CD14-positive monocyte (primary cell): ENCODE measurements at regions not wholly inside any gene's neighbourhood (a gene's known extent, or its start where the extent isn't known, plus 50 kb on each side); places are given as distances from the start of the nearest gene placed in this dataset.

Experiments used
- DNase-seq, 3 donors: peaks; one replicate each; pipeline ENCODE4 v3.0.0-alpha.2; 2011 to 2022
- H2AFZ ChIP-seq: 2 replicates; pipeline ENCODE4 v1.6.0; 2012; ENCODE audit warnings: mild to moderate bottlenecking, low read depth, low read length, inconsistent platforms; ENCODE audit not compliant: insufficient read depth, poor library complexity, severe bottlenecking
- H3K27ac ChIP-seq, 2 donors: 1 replicate in 1 of 2; 2 replicates in 1 of 2; pipeline ENCODE4 v1.5.1; 2012 to 2013; ENCODE audit warnings: low read length in 2 of 2, control low read depth in 1 of 2, inconsistent platforms in 1 of 2, low read depth in 1 of 2, mild to moderate bottlenecking in 1 of 2
- H3K27me3 ChIP-seq, 2 donors: one replicate each; pipeline versions ENCODE4 v1.6.0 to v1.6.1; 2011 to 2013; ENCODE audit warnings: low read length in 2 of 2; ENCODE audit not compliant: control insufficient read depth in 2 of 2, insufficient read depth in 2 of 2
- H3K36me3 ChIP-seq, 2 donors: replicated peaks in 1 of 2; 1 replicate in 1 of 2; 2 replicates in 1 of 2; pipeline versions ENCODE4 v1.5.1 to v1.6.1; 2012 to 2013; ENCODE audit warnings: low read length in 2 of 2, control low read depth in 1 of 2, inconsistent platforms in 1 of 2, mild to moderate bottlenecking in 1 of 2; ENCODE audit not compliant: insufficient read depth in 2 of 2, control insufficient read depth in 1 of 2
- H3K4me1 ChIP-seq, 2 donors: 1 replicate in 1 of 2; 2 replicates in 1 of 2; pipeline versions ENCODE4 v1.5.1 to v1.6.1; 2012 to 2013; ENCODE audit warnings: low read length in 2 of 2, control low read depth in 1 of 2, inconsistent platforms in 1 of 2, mild to moderate bottlenecking in 1 of 2, moderate library complexity in 1 of 2; ENCODE audit not compliant: insufficient read depth in 2 of 2, control insufficient read depth in 1 of 2
- H3K4me2 ChIP-seq: replicated peaks from 2 replicates; pipeline ENCODE3; 2012; ENCODE audit warnings: low read length, moderate library complexity, mild to moderate bottlenecking; ENCODE audit not compliant: poor library complexity, severe bottlenecking; ENCODE audit errors: extremely low read depth
- H3K4me3 ChIP-seq, 3 experiments: fragments of 200-600 bp in 1 of 3; sonication (generic) in 1 of 3; replicated peaks in 1 of 3; 1 replicate in 2 of 3; 2 replicates in 1 of 3; pipeline ENCODE4 v1.5.1; 2011 to 2013; ENCODE audit warnings: low read length in 3 of 3, mild to moderate bottlenecking in 3 of 3, control low read depth in 2 of 3, low read depth in 2 of 3, inconsistent platforms in 1 of 3, moderate library complexity in 1 of 3
- H3K79me2 ChIP-seq: 2 replicates; pipeline ENCODE4 v1.6.0; 2012; ENCODE audit warnings: mild to moderate bottlenecking, control low read depth, inconsistent platforms, low read length, moderate library complexity; ENCODE audit not compliant: insufficient read depth
- H3K9ac ChIP-seq: 2 replicates; pipeline ENCODE4 v1.6.0; 2017; ENCODE audit warnings: low read length, mild to moderate bottlenecking; ENCODE audit not compliant: insufficient read depth, poor library complexity, severe bottlenecking
- H3K9me3 ChIP-seq, 2 donors: replicated peaks in 1 of 2; 1 replicate in 1 of 2; 2 replicates in 1 of 2; pipeline versions ENCODE4 v1.5.1 to v1.6.1; 2012 to 2013; ENCODE audit warnings: low read length in 2 of 2, control low read depth in 1 of 2; ENCODE audit not compliant: control insufficient read depth in 1 of 2, insufficient read depth in 1 of 2
- H4K20me1 ChIP-seq: 2 replicates; pipeline ENCODE4 v1.6.0; 2012; ENCODE audit warnings: mild to moderate bottlenecking, low read length, control low read depth, moderate library complexity; ENCODE audit not compliant: insufficient read depth
- H3K27ac Mint-ChIP-seq, 7 donors: one replicate each; pipeline ENCODE4 v1.8.0; 2020; ENCODE audit warnings: mild to moderate bottlenecking in 7 of 7, mixed read lengths in 7 of 7, moderate library complexity in 6 of 7, inconsistent platforms in 2 of 7
- H3K27me3 Mint-ChIP-seq, 3 donors: one replicate each; pipeline ENCODE4 v1.8.0; 2021 to 2022; ENCODE audit warnings: low read depth in 3 of 3, mild to moderate bottlenecking in 3 of 3, mixed read lengths in 3 of 3, moderate library complexity in 3 of 3, inconsistent platforms in 1 of 3
- H3K36me3 Mint-ChIP-seq, 2 donors: one replicate each; pipeline ENCODE4 v1.8.0; 2020; ENCODE audit warnings: mixed read lengths in 2 of 2, inconsistent platforms in 1 of 2, mild to moderate bottlenecking in 1 of 2
- H3K4me1 Mint-ChIP-seq: one replicate; pipeline ENCODE4 v1.8.0; 2020; ENCODE audit warnings: mild to moderate bottlenecking, mixed read lengths
- H3K4me3 Mint-ChIP-seq, 2 donors: one replicate each; pipeline ENCODE4 v1.8.0; 2020; ENCODE audit warnings: mild to moderate bottlenecking in 2 of 2, mixed read lengths in 2 of 2, moderate library complexity in 1 of 2
- H3K9me3 Mint-ChIP-seq, 7 donors: one replicate each; pipeline ENCODE4 v1.8.0; 2020 to 2022; ENCODE audit warnings: mixed read lengths in 7 of 7, mild to moderate bottlenecking in 6 of 7, moderate library complexity in 6 of 7, inconsistent platforms in 2 of 7
- WGBS: methylation state at CpG from one replicate; pipeline ENCODE4 v1.1.5; 2013; ENCODE audit warnings: missing lambda C conversion rate; ENCODE audit not compliant: insufficient coverage; 5-methylcytosine and 5-hydroxymethylcytosine counted together
- intact Hi-C, 2 donors: fragments of 100-400 bp; cut with micrococcal nuclease; formaldehyde crosslinking; loops; one replicate each; pipeline versions ENCODE4 v1.15.0 to v1.15.1; 2023
- TF ChIP-seq, protein P1 (sequence below): fragments of 200-600 bp; IDR thresholded peaks from one replicate; pipeline ENCODE4 v1.8.0; 2022; ENCODE audit warnings: antibody characterized with exemption, mild to moderate bottlenecking

GRCh38 chr6:169385237-169385880 lies 131.7 kb upstream of the THBS2 start:
- intact Hi-C loops = no loop called here
- Histone ChIP-seq H4K20me1 (no peaks in the 10 kb centered on the region), H3K79me2 (no peaks in the 10 kb centered on the region), H3K27me3 (no peaks in the 10 kb centered on the region), H3K9ac (no peak overlapping the region), H3K36me3 (no peaks in the 10 kb centered on the region), H3K4me1 (no peaks in the 10 kb centered on the region), H2AFZ (no peak overlapping the region), H3K9me3 (peaks cover 33 to 70% of the 10 kb centered on the region in 2 donors), H3K4me2 (no peak overlapping the region), H3K4me3 (no peak overlapping the region), H3K27ac (no peak overlapping the region)
- Mint-ChIP-seq H3K9me3 (peaks cover 20 to 50% (median 38%) of the 10 kb centered on the region in 7 donors), H3K4me3 (no peak overlapping the region), H3K36me3 (no peaks in the 10 kb centered on the region), H3K27me3 (peaks cover 0 to 3% (median 0%) of the 10 kb centered on the region in 3 donors), H3K4me1 (no peaks in the 10 kb centered on the region), H3K27ac (no peak overlapping the region)
- WGBS = 94% methylated on average over 9 of the region's 9 CpGs
- DNase-seq = no peak
- TF ChIP-seq, protein P1, sequence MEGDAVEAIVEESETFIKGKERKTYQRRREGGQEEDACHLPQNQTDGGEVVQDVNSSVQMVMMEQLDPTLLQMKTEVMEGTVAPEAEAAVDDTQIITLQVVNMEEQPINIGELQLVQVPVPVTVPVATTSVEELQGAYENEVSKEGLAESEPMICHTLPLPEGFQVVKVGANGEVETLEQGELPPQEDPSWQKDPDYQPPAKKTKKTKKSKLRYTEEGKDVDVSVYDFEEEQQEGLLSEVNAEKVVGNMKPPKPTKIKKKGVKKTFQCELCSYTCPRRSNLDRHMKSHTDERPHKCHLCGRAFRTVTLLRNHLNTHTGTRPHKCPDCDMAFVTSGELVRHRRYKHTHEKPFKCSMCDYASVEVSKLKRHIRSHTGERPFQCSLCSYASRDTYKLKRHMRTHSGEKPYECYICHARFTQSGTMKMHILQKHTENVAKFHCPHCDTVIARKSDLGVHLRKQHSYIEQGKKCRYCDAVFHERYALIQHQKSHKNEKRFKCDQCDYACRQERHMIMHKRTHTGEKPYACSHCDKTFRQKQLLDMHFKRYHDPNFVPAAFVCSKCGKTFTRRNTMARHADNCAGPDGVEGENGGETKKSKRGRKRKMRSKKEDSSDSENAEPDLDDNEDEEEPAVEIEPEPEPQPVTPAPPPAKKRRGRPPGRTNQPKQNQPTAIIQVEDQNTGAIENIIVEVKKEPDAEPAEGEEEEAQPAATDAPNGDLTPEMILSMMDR = no peak

GRCh38 chr6:169384291-169384690 lies 130.6 kb upstream of the THBS2 start:
- Histone ChIP-seq H4K20me1 (no peaks in the 10 kb centered on the region), H3K4me1 (no peaks in the 10 kb centered on the region), H3K9me3 (peaks cover 33 to 67% of the 10 kb centered on the region in 2 donors), H3K9ac (no peak overlapping the region), H3K79me2 (no peaks in the 10 kb centered on the region), H3K27ac (no peak overlapping the region), H3K27me3 (no peaks in the 10 kb centered on the region), H3K4me2 (no peak overlapping the region), H3K36me3 (no peaks in the 10 kb centered on the region), H3K4me3 (no peak overlapping the region), H2AFZ (no peak overlapping the region)
- TF ChIP-seq, protein P1 = no peak
- H3K27me3 Mint-ChIP-seq = peaks cover 0 to 3% (median 0%) of the 10 kb centered on the region in 3 donors
- intact Hi-C loops = no loop called here
- H3K4me3 Mint-ChIP-seq = no peak overlapping the region
- no peak overlapping the region for H3K27ac Mint-ChIP-seq
- peaks cover 22 to 50% (median 33%) of the 10 kb centered on the region in 7 donors for H3K9me3 Mint-ChIP-seq
- no peaks in the 10 kb centered on the region for H3K4me1 Mint-ChIP-seq
- 70% methylated on average over 5 of the region's 7 CpGs for WGBS
- DNase-seq = no peak
- H3K36me3 Mint-ChIP-seq = no peaks in the 10 kb centered on the region
